Kidney capillary endothelial cell (primary cell): ENCODE measurements at regions not wholly inside any gene's neighbourhood (a gene's known extent, or its start where the extent isn't known, plus 50 kb on each side); places are given as distances from the start of the nearest gene placed in this dataset.

Source experiments
- DNase-seq: peaks from one replicate; pipeline ENCODE4 v3.0.0-alpha.2; 2018; ENCODE audit warnings: low spot score

GRCh38 chr10:131425752-131426533 is 114.4 kb upstream of the TCERG1L start:
- no peak for DNase-seq

- no peak for DNase-seq
These were observed 115.0 kb upstream of the TCERG1L start for GRCh38 chr10:131426534-131426898.

GRCh38 chr10:131427281-131427680 is 115.8 kb upstream of the TCERG1L start:
- DNase-seq = no peak

GRCh38 chr10:131427901-131428300 is 116.4 kb upstream of the TCERG1L start:
- DNase-seq = no peak

GRCh38 chr10:131429141-131429540 is 117.6 kb upstream of the TCERG1L start:
- DNase-seq = no peak

- DNase-seq = no peak
These were observed 118.4 kb upstream of the TCERG1L start for GRCh38 chr10:131429942-131430341.

- DNase-seq = no peak
These were observed 119.3 kb upstream of the TCERG1L start for GRCh38 chr10:131430716-131431412.

- DNase-seq = no peak
These were observed 120.0 kb upstream of the TCERG1L start for GRCh38 chr10:131431533-131431932.

- DNase-seq = no peak
These were observed 120.6 kb upstream of the TCERG1L start for GRCh38 chr10:131431978-131432690.

- no peak for DNase-seq
These were observed 122.0 kb upstream of the TCERG1L start for GRCh38 chr10:131433568-131433967.

- no peak for DNase-seq
These were observed 123.7 kb upstream of the TCERG1L start for GRCh38 chr10:131435232-131435631.

- no peak for DNase-seq
These were observed 124.4 kb upstream of the TCERG1L start for GRCh38 chr10:131435760-131436457.

- no peak for DNase-seq
These were observed 124.9 kb upstream of the TCERG1L start for GRCh38 chr10:131436458-131436857.

- no peak for DNase-seq
These were observed 126.3 kb upstream of the TCERG1L start for GRCh38 chr10:131437556-131438475.

GRCh38 chr10:131438665-131439064 is 127.1 kb upstream of the TCERG1L start:
- no peak for DNase-seq

GRCh38 chr10:131439705-131440104 is 128.2 kb upstream of the TCERG1L start:
- DNase-seq = no peak

GRCh38 chr10:131440405-131441360 is 129.2 kb upstream of the TCERG1L start:
- DNase-seq = no peak

- DNase-seq = no peak
These were observed 130.8 kb upstream of the TCERG1L start for GRCh38 chr10:131442271-131442670.

- DNase-seq = no peak
These were observed 132.8 kb upstream of the TCERG1L start for GRCh38 chr10:131444286-131444685.

- DNase-seq = no peak
These were observed 133.4 kb upstream of the TCERG1L start for GRCh38 chr10:131444862-131445461.
